Breast epithelium (tissue), 3 donors: ENCODE measurements at regions not wholly inside any gene's neighbourhood (a gene's known extent, or its start where the extent isn't known, plus 50 kb on each side); places are given as distances from the start of the nearest gene placed in this dataset.

Experiments used
- POLR2A ChIP-seq: fragments of 450-650 bp; IDR thresholded peaks from one replicate; pipeline ENCODE4 v1.6.1; 2016; ENCODE audit warnings: antibody characterized with exemption, mild to moderate bottlenecking, moderate library complexity
- POLR2AphosphoS5 ChIP-seq, 3 donors: sonication (generic); formaldehyde crosslinking; IDR thresholded peaks; one replicate each; pipeline ENCODE4 v1.6.1; 2017; ENCODE audit warnings: antibody characterized with exemption in 3 of 3
- TF ChIP-seq, protein P1 (sequence below), 3 donors: fragments of 450-650 bp; IDR thresholded peaks; one replicate each; pipeline ENCODE4 v1.5.1; 2016 to 2017; ENCODE audit warnings: antibody characterized with exemption in 3 of 3, mild to moderate bottlenecking in 3 of 3, moderate library complexity in 3 of 3

DNA sequence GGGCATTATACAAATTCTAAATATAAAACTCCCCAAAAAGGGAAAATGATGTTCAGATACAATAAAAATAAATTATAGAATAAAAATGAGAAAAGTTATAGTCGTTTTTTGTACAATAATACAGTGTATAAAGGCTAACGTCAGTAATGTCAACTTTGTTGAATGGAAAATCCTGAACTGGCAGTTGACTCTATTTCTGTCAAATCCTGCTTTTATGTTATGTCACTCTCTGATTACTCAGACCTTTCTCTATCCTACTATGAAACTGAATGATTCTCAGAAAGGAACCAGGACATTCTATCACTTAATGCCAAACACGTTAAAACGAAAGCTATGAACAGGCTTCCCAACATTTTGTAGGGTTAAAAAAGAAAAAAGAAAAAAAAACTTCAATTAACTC lies 636.4 kb downstream of the USP25 start:
- TF ChIP-seq POLR2A (no peak), POLR2AphosphoS5 (IDR thresholded peaks at IDR 0.05) (no peak)
- TF ChIP-seq, protein P1, sequence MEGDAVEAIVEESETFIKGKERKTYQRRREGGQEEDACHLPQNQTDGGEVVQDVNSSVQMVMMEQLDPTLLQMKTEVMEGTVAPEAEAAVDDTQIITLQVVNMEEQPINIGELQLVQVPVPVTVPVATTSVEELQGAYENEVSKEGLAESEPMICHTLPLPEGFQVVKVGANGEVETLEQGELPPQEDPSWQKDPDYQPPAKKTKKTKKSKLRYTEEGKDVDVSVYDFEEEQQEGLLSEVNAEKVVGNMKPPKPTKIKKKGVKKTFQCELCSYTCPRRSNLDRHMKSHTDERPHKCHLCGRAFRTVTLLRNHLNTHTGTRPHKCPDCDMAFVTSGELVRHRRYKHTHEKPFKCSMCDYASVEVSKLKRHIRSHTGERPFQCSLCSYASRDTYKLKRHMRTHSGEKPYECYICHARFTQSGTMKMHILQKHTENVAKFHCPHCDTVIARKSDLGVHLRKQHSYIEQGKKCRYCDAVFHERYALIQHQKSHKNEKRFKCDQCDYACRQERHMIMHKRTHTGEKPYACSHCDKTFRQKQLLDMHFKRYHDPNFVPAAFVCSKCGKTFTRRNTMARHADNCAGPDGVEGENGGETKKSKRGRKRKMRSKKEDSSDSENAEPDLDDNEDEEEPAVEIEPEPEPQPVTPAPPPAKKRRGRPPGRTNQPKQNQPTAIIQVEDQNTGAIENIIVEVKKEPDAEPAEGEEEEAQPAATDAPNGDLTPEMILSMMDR (IDR thresholded peaks at IDR 0.05), result no peak
